HepG2 (cell line): ENCODE measurements at regions not wholly inside any gene's neighbourhood (a gene's known extent, or its start where the extent isn't known, plus 50 kb on each side); places are given as distances from the start of the nearest gene placed in this dataset.

Source experiments
- ATAC-seq: fragments of 200-7000 bp; cut with Tn5 transposase; 3 replicates; pipeline ENCODE4 v1.9.1; 2020; ENCODE audit warnings: mild to moderate bottlenecking, moderate library complexity
- BruUV-seq: library from RNA; stranded (reverse); fragments of 400-500 nt; replicated peaks from 2 replicates; lab custom pipeline; 2021; lab: Mats Ljungman, UMichigan
- CTCF ChIA-PET: fragments of 300-600 bp; formaldehyde crosslinking; extraction: SDS; loops from one replicate; lab custom pipeline; 2021; ENCODE audit warnings: low total read pairs, inconsistent platforms, low intra/inter-chr PET ratio; lab: Yijun Ruan, JAX
- POLR2A ChIA-PET: fragments of 350-600 bp; sonication (Branson Sonifier 250); formaldehyde crosslinking; loops from one replicate; lab custom pipeline; 2020; ENCODE audit warnings: antibody characterized with exemption, inconsistent platforms; lab: Yijun Ruan, JAX
- DNase-seq: peaks from one replicate; pipeline ENCODE4 v3.0.0-alpha.2; 2015; ENCODE audit warnings: low spot score
- FAIRE-seq: peaks from 3 replicates; lab custom pipeline; 2011; peaks lifted over from hg19 to GRCh38; lab: Jason Lieb, UNC
- H2AFZ ChIP-seq: one replicate; pipeline ENCODE4 v1.6.1; 2011; ENCODE audit warnings: low read length, inconsistent platforms
- H3K27ac ChIP-seq: fragments of 300-600 bp; 3 replicates; pipeline ENCODE4 v1.8.0; 2011; ENCODE audit warnings: mixed run types, mild to moderate bottlenecking, mixed read lengths, low read length, inconsistent platforms; ENCODE audit not compliant: insufficient read depth; ENCODE audit errors: extremely low read length
- H3K27me3 ChIP-seq, 2 experiments: fragments of 200-600 bp in 1 of 2; 2 replicates in 1 of 2; 3 replicates in 1 of 2; pipeline versions ENCODE4 v1.6.0 to v1.8.0; 2011; ENCODE audit warnings: low read length in 2 of 2, mild to moderate bottlenecking in 2 of 2, moderate library complexity in 2 of 2, inconsistent platforms in 1 of 2; ENCODE audit not compliant: insufficient read depth in 2 of 2, control insufficient read depth in 1 of 2
- H3K36me3 ChIP-seq, 2 experiments: fragments of 200-600 bp in 1 of 2; replicated peaks in 1 of 2; 2 replicates in 1 of 2; 3 replicates in 1 of 2; pipeline versions ENCODE4 v1.5.1 to v1.8.0; 2011; ENCODE audit warnings: low read length in 2 of 2, inconsistent platforms in 1 of 2; ENCODE audit not compliant: insufficient read depth in 2 of 2, control insufficient read depth in 1 of 2
- H3K4me1 ChIP-seq: 2 replicates; pipeline ENCODE4 v1.5.1; 2012; ENCODE audit warnings: low read length, inconsistent platforms; ENCODE audit not compliant: insufficient read depth
- H3K4me2 ChIP-seq: 2 replicates; pipeline ENCODE4 v1.6.0; 2011; ENCODE audit warnings: low read depth, low read length, inconsistent platforms
- H3K4me3 ChIP-seq, 3 experiments: fragments of 200-600 bp in 1 of 3; sonication (generic), shearing (Covaris generic) in 1 of 3; replicated peaks in 1 of 3; 2 replicates each; pipeline ENCODE4 v1.5.1; 2011 to 2016; ENCODE audit warnings: low read length in 3 of 3, inconsistent platforms in 2 of 3, low read depth in 2 of 3, mild to moderate bottlenecking in 2 of 3, control low read depth in 1 of 3, mixed read lengths in 1 of 3; ENCODE audit not compliant: insufficient read depth in 1 of 3
- H3K79me2 ChIP-seq: one replicate; pipeline ENCODE4 v1.6.1; 2011; ENCODE audit warnings: low read length, inconsistent platforms; ENCODE audit not compliant: insufficient read depth
- H3K9ac ChIP-seq: 2 replicates; pipeline ENCODE4 v1.6.0; 2011; ENCODE audit warnings: mild to moderate bottlenecking, low read depth, low read length, inconsistent platforms; ENCODE audit not compliant: insufficient read depth
- H3K9me3 ChIP-seq: 2 replicates; pipeline ENCODE4 v1.5.1; 2012; ENCODE audit warnings: mild to moderate bottlenecking, low read length
- H4K20me1 ChIP-seq: 2 replicates; pipeline ENCODE4 v1.6.0; 2011; ENCODE audit warnings: inconsistent platforms, mild to moderate bottlenecking, low read length, moderate library complexity; ENCODE audit not compliant: insufficient read depth
- SRSF9 ChIP-seq: fragments of 200-400 bp; formaldehyde crosslinking; IDR thresholded peaks from 2 replicates; pipeline ENCODE4 v1.6.1; 2018; ENCODE audit warnings: borderline replicate concordance, mild to moderate bottlenecking, low read depth, low read length; ENCODE audit not compliant: insufficient read depth, poor library complexity, severe bottlenecking
- SSRP1 ChIP-seq: IDR thresholded peaks from 2 replicates; pipeline ENCODE4 v1.6.1; 2016; ENCODE audit warnings: control low read depth
- ZFP36 ChIP-seq: fragments of 150-350 bp; IDR thresholded peaks from 2 replicates; pipeline ENCODE4 v1.6.1; 2018; ENCODE audit warnings: borderline replicate concordance, low read length, low read depth; ENCODE audit not compliant: partially characterized antibody
- ZNF441 ChIP-seq: sonication (generic); formaldehyde crosslinking; IDR thresholded peaks from 2 replicates; pipeline ENCODE4 v1.7.0; 2021; ENCODE audit warnings: missing genetic modification reagents, borderline replicate concordance
- ZNF512B ChIP-seq: sonication (generic); formaldehyde crosslinking; IDR thresholded peaks from 2 replicates; pipeline ENCODE4 v1.5.1; 2020; ENCODE audit warnings: missing genetic modification reagents, mild to moderate bottlenecking, borderline replicate concordance
- WGBS: methylation state at CpG from one replicate; pipeline ENCODE4 v1.1.6; 2017; ENCODE audit warnings: low lambda C conversion rate; 5-methylcytosine and 5-hydroxymethylcytosine counted together
- in situ Hi-C: cut with HindIII; loops from 2 replicates; pipeline ENCODE4 v1.10.0; 2017; ENCODE audit warnings: low pct_unique_long_range_greater_than_20kb; ENCODE audit not compliant: extremely low pct_ligation_motif_present
- intact Hi-C: fragments of 100-400 bp; cut with micrococcal nuclease; formaldehyde crosslinking; loops from one replicate; pipeline ENCODE4 v1.10.0; 2022; ENCODE audit not compliant: unreplicated experiment
- TF ChIP-seq, protein P1 (sequence below): sonication (generic); formaldehyde crosslinking; conservative IDR thresholded peaks from 2 replicates; pipeline ENCODE4 v1.5.0; 2020; ENCODE audit warnings: missing genetic modification reagents

DNA sequence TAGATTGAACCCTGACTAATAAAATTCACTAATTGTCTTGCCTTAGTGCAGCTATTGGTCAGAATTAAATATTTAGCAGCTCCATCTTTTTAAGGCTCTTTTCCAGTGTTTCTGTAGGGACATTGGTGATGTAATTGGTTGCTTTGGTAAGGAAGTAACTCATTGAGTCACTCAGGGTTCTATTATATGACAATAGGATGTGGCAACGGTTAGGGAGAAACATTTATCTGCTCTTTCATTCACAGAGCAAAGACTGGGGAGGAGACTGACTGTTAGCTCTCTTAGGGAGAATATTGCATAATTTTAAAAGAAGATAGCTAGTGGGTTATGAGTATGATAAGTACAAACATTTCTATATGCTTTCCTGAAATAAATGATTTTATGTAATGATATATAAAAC is 616.5 kb downstream of the TRHDE start:
- ChIA-PET POLR2A (no interaction called here), CTCF (no interaction called here)
- WGBS, result 0% methylated on average over 1 of the region's 1 CpG
- no peak overlapping the region for H3K9ac ChIP-seq
- no peak overlapping the region for H3K4me3 ChIP-seq
- intact Hi-C loops (no loop called here), in situ Hi-C loops (no loop called here)
- H3K4me1 ChIP-seq, result no peaks in the 10 kb centered on the region
- no peak for ATAC-seq
- H3K36me3 ChIP-seq, result no peaks in the 10 kb centered on the region
- DNase-seq, result no peak
- no peak overlapping the region for H3K4me2 ChIP-seq
- H2AFZ ChIP-seq, result no peak overlapping the region
- H3K27me3 ChIP-seq, result no peaks in the 10 kb centered on the region
- BruUV-seq, result no TSS peak
- no peaks in the 10 kb centered on the region for H4K20me1 ChIP-seq
- 0 out of 2 replicates have a peak, but pooled peaks cover 7% of the 10 kb centered on the region for H3K9me3 ChIP-seq
- TF ChIP-seq, protein P1, sequence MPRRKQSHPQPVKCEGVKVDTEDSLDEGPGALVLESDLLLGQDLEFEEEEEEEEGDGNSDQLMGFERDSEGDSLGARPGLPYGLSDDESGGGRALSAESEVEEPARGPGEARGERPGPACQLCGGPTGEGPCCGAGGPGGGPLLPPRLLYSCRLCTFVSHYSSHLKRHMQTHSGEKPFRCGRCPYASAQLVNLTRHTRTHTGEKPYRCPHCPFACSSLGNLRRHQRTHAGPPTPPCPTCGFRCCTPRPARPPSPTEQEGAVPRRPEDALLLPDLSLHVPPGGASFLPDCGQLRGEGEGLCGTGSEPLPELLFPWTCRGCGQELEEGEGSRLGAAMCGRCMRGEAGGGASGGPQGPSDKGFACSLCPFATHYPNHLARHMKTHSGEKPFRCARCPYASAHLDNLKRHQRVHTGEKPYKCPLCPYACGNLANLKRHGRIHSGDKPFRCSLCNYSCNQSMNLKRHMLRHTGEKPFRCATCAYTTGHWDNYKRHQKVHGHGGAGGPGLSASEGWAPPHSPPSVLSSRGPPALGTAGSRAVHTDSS (CRISPR knock-in tag), result no peak
- TF ChIP-seq ZFP36 (no peak), SSRP1 (CRISPR knock-in tag) (no peak), ZNF441 (CRISPR knock-in tag) (no peak), SRSF9 (no peak)
- no peaks in the 10 kb centered on the region for H3K79me2 ChIP-seq
- H3K27ac ChIP-seq, result no peak overlapping the region
- no peak for FAIRE-seq

DNA sequence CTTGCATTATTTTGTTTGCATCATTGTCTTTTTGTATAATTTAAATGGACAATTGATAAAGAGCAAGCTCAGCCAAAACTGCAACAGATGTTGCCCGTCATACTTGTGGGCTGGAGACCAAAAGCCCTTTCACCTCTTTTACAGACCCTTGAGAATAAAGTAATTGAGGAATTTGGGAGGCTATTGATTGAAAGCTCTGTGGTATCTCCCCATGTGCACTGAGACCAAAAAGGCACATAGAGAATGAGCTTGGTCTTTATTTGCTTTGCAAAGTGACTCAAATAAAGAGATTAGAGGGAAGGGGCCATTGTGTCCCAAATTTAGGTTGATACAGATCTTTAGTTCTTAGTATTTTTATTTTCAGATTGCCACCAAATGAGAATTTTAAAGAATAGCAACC is 617.6 kb downstream of the TRHDE start:
- H3K9me3 ChIP-seq, result 0 out of 2 replicates have a peak, but pooled peaks cover 7% of the 10 kb centered on the region
- no peak for ATAC-seq
- H3K4me1 ChIP-seq, result no peaks in the 10 kb centered on the region
- intact Hi-C loops (loop anchor here (10.0 kb wide), 1 partner anchor 1945 kb away; no protein-coding TSS in a partner anchor), in situ Hi-C loops (no loop called here)
- H3K36me3 ChIP-seq, result no peaks in the 10 kb centered on the region
- no peak overlapping the region for H3K9ac ChIP-seq
- no peaks in the 10 kb centered on the region for H3K27me3 ChIP-seq
- no peak overlapping the region for H3K4me3 ChIP-seq
- no TSS peak for BruUV-seq
- no peak for FAIRE-seq
- DNase-seq, result no peak
- no peak overlapping the region for H2AFZ ChIP-seq
- TF ChIP-seq ZNF512B, result no peak
- no peaks in the 10 kb centered on the region for H4K20me1 ChIP-seq
- H3K27ac ChIP-seq, result no peak overlapping the region
- WGBS, result 0% methylated on average over 1 of the region's 1 CpG
- ChIA-PET POLR2A (no interaction called here), CTCF (no interaction called here)
- H3K79me2 ChIP-seq, result no peaks in the 10 kb centered on the region
- no peak overlapping the region for H3K4me2 ChIP-seq
